Dedifferentiated amniotic fluid mesenchymal stem cell (primary cell): ENCODE measurements at regions not wholly inside any gene's neighbourhood (a gene's known extent, or its start where the extent isn't known, plus 50 kb on each side); places are given as distances from the start of the nearest gene placed in this dataset.
A peak's percentile ranks its signal among the peaks of the same experiment; 100 is the strongest.

ENCODE experiments used
- DNase-seq: peaks from one replicate; pipeline ENCODE4 v3.0.0-alpha.2; 2016; ENCODE audit errors: extremely low spot score

DNA sequence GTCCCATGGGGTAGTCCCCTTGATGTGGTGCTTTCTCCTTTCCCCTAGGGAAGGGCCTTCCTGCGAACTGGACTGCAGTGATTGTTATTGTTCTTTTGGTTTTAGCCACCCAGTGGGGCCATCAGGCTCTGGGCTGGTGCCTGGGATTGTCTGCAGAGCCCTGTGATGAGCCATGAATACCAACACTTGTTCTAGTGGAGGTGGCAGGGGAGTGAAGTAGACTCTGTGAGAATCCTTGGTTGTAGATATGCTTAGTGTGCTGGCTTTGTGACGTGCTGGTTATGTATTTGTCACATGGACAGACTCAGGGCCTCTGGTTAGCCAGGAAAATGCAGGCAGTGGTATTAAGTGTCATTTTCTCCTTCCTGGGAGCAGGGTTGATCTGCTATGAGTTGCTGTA lies 51.8 kb upstream of the NDUFB4 start:
- no peak for DNase-seq

DNA sequence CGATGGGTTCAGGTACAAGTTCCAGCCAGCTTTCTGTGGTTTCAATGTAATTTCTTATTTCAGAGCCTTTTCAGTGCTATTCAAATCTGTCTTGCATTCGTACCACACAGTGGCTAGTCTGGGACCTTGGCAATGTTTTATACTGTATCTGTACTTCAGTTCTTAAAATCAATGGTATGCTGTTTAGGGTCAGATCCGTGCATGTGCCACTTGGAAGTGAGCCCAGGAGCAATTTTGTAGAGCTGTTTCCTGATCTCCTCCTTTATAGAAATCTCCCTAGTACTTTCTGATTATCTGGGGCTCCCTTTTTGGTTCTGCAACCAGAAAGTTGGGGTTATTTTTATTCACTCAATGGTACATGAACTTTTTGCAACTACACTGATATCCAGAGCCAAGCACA lies 59.5 kb upstream of the NDUFB4 start:
- DNase-seq, result no peak

DNA sequence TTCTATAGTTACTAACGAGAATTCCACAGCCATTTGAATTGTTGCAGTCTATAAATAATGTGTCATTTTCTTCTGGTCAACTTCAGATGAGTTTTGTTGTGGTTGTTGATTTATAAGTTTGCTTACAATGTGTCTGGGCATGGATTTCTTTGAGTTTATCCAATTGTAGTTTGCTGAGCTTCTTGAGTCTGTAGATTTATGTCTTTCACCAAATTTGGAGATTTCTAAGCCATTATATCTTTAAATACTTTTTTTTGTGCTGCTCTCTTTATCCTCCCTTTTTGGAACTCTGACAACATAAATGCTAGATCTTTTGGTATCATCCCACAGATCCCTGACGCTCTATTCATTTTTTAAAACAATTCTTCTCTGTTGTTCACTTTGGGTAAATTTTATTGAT lies 63.2 kb upstream of the NDUFB4 start:
- no peak for DNase-seq

DNA sequence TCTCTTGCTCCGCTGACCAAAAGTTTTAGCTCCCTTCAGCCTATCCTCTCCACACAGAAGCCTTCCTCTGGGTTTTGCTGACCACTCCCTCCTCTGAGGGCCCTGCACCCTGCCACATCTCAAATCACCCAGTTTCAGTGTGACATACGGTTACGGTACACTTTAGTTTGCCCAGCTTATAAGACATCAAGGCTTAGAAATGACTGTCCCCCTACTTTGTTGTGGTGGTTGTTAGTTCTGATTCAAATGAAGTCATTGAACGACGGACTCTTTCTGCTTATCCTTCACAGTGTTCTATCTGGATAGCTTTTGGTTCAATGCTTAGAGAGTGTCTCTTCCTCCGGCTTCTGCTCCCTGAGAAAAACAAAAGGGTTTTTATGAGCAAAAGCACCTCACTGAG lies 68.0 kb upstream of the NDUFB4 start:
- no peak for DNase-seq

DNA sequence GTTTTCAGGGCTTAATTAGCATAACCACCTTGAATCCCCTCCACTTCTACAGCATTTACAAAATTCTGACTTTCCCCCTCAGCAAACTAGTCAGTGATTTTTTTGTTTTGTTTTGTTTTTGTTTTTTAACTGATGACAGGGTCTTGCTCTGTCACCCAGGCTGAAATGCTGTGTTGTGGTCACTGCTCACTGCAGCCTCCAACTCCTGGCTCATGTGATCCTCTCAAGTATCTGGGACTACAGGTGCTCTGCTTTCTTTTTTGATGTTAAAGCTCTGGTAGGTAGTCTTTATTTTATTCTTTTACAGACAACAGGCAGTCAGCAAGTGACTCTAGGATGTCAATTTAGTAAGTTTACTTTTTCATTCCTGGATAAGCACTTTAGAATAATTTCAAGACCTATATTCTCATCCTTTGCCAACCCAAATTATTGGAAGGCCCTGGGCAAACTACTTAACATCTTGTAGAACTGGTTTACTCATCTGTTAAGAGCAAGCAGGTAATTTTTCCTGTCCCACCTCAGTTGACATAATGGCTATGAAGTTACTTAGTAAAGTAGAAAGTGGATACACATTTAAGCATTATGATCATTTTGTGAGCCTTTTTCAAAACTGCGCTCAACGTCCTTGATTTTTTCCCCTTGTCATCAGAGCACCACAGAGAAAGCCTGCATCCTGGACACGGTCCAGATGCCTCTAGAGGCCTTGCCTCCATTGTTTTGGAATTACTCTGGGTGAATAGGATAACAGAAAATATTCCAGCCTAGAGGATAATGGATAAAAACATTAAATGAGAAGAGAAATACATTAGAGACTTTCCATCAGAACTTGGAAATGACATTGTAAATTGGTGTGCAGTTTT lies 69.9 kb upstream of the NDUFB4 start:
- DNase-seq, result no peak

DNA sequence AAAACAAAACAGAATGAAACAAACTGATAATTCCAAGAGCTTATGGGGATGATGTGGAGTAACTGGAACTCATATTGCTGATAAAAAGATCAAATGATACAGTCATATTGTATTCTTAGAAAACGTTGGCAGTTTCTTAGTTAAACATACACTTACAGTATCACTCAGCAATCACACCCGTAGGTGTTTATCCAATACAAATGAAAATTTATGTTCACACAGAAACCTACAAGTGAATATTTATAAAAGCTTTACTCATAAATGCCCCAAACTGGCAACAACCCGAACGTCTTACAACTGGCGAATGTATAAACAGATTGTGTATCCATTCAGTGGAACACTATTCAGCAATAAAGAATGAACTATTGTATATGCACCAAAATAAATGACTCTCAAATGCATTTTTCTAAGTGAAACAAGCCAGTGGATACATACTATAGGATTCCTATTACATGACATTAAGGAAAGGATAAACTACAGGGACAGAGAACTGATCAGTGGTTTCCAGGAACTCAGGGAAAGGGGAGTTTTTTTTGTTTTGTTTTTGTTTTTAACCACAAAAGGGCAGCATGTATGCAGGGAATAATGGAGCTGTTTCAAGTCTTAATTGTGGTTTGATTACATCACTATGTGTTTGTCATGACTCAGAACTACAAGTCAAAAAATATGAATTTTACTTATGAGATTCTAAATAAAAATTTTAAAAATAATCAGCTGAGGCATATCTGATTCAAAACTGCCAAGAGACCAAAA lies 71.8 kb upstream of the NDUFB4 start:
- DNase-seq, result peak; percentile 82

DNA sequence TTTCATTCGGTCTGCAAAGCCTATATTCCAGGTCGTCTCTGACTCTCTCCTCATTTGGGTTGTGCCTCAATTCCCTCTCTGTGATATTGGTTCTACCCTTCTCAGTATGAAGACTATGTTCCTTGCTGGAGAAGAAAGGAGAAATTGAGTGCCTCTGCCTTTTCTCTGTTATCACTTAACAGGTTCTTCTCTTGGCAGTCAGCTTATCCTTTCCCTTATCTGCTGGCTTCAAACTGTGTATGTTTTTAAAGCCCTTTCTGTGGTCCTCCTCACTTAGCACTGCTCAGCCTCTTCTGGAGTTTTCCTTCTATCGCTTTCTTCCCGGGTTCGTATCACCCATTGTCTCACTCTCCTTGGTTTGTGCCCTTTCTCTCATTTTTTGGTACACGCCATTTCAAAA lies 65.3 kb upstream of the FSTL1 start:
- DNase-seq, result no peak

DNA sequence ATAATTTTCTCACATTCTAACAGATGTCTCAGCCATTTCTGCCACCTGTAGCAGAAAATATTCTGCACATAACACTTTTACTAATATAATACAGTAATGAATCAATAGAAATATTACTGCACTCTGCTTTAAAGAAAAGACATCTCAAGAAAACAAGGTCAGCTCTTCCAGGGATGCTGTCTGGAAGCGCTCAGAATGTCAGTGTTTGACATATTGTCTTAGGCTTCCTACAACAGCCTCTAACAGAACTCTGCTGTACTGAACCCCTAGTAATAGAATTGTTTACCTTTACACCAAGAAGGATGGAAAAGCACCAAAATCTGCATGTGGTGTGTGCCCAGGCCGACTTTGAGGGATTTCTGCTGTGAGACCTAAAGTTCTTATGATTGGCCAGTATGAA lies 61.9 kb upstream of the FSTL1 start:
- DNase-seq, result no peak

DNA sequence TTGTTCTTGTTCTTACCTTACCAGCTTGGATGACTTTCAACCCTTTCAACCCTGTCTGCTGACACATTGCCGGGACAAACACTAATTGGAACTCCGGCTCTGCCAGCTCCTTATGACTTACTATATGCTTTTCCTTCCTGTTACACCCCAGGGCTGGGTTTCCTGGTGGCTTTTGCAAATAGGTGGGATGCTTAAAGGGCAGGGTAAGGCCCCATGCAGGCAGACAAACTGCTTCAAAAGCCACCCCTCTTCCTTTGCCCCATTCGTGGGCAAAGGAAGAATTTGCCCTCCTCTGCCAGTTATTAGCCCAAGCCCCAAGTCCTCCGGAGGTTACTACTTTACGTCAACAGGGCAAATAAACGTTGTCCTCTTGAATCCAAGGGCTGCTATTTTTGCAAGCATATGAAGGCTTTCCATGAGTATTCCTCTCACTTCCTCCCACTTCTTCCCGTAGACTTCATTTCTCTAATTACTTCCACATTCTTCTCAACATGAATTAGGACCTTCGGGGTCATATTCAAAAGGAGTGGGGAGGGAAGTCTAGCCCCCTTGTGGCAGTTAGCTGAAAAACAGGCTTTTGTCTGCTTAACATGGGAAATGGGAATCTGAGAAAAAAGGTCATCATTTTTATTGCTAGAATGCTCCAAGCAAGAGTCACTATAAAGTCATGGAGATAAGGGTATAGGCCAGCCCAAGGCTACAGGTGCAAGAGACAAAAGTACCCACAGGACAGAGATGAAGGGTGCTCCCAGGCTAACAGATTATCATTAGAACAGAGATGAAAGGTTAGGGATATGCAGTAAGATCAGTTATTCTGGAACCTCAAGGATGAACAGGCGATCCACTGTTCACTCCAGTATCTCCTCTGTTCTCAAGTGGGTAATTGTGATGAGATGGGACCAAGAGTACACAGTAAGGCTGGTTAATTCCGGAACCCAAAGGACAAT lies 56.3 kb upstream of the FSTL1 start:
- DNase-seq, result peak; percentile 46

DNA sequence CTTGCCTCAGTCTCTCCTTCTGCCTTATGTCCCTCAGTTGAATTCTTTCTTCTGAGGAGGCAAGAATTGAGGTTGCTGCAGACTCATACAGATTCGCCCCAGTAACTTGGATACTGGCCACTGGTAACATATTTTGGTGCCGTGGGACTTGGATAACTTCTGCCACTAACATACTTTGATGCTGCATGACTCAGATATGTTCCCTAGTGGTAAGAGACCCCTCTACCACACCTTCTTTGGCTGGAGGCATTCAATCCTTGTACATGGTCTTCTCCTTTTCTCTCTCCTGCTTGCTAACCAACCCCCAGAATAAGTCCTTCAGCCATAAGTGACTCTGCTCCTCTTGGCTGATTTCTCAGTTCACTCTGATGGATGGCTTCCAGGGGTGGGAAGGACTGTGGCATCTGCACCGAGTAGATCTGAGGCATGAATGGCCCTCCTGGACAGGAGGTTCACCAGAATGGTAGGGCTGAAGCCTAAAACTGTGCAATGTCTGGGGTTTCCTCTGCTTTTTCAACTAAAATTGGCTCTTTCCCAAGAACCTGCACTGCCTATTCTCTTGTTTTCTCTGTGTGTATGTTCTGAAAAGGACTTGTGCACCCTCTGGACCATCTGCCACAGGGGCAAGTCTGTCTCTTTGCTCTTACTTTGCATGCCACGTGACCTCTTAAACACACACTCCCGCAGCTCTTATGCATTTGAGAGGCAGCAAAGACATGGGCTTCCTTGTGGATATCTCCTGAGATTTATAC lies 55.5 kb upstream of the FSTL1 start:
- DNase-seq, result no peak

DNA sequence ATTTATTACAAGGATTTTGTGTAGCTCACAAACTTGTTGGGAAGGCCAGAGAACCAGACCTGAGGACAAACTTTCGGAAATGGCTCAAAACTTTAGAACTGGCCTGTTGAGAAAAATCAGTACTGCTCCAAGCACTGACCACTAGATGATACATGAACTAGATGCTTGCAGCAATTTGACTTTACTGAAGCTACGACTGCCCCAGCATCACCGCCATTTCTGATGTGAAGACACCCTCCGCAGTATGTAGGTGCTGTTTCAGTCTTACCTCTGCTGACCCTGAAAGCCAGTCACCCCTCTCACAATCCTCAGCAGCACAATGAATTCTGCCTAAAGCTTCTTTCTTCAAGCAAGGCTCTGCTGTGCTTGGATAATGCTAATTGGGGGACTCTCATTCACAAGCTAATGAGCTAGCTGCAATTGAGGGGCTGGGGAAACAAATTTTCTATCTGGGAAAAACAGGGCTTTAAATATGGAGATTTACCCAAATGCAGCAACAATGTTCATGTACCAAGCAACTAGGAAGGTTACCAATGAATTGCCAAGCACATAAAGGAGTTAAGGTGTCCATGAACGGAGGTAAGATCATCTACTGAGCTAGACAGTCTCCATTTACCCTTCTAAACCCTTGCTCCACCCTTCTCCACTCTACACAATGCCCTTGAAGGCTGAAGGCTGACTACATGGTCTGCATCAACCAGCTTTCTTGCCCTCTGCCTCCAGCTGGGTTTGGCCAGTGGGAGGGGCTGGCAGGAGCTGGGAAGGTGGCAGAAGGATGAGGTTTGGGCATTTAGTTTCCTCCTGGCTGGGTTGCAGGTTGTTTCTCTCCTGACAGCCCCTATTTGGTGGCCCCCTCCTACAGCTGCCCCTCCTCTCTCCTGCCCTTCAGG lies 53.2 kb upstream of the FSTL1 start:
- DNase-seq, result no peak

DNA sequence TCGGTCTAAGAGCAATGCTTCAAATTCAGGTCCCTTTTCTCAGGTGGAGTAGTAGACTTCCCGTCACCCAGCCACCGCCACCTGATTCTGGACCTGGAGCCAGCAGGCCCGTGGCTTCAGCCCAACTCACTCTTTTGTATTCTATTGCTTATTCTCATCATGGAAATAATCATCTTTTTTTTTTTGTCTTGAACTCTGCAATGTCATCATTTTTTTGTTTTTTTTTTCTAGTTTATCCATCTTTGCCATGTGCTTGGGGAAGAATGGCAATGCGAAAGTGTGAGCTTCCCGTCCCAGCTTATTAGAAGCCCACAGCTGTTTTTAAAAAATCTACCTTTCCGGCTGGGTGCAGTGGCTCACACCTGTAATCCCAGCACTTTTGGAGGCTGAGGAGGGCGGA lies 51.3 kb upstream of the FSTL1 start:
- no peak for DNase-seq
